ENCODE measurements at regions not wholly inside any gene's neighbourhood (a gene's known extent, or its start where the extent isn't known, plus 50 kb on each side); places are given as distances from the start of the nearest gene placed in this dataset.
"Not testable (repeated sequence)": the region's sequence is repeated elsewhere in the genome, so short reads cannot be mapped to it uniquely, and the experiment has no call there.

DNA sequence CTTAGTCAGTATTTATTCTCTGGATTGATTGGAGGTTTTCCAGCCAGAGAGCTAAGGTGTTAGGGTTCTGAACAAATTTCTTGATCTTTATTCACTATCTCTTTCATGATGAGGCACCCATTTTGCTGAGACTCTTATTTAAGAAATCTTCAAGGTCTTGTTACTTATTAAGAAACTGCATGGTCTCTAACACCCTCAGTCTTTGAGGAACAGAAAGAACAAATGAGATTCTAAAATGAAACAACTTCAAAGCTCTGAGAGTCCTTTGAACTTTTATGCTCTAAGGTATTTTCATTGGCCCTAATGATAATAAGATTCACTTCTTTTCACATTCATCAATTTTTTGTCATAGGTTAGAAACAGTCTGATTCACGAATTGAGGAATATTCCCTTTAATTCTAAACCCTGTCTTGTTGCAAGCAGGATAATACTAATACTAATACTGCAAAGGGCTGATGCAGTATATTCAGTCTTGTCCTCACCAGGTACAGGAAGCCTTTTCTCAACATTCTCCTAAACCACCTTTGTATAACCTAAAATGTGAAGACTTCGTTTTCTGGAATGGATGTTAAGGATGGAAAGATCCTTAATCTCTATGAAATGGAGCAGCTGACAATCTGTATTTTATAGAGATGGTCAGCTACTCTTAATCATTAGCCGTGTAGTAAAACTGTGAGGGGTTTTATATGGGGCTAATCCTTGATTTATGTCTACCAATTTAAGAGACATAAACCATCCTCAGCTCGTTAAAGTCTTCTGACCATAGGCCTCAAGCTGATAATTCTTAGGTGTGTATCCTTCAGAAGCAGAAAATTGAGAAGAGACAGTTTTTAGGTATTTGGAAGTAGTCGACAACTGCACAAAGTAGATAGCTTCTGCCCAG is 198.3 kb downstream of the OTOL1 start:
- no peak for DNase-seq

DNA sequence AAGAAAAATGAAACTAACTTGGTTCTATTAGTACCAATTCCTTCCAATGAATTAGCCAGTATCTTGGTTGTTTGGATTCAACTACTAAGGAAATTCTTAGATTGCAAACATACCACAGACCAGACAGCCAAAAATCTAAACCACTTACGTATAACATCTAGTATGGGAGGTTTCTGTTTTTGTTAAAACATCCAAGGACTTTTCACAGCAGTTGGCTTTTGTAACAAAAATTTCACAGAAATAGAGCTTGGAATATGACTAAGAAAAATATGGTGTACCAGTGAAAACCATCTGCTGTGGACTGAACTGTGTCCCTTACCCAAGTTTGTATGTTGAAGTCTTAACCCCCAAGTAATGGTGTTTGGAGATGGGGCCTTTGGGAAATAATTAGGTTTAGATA is 199.2 kb downstream of the OTOL1 start:
- no peak for DNase-seq

DNA sequence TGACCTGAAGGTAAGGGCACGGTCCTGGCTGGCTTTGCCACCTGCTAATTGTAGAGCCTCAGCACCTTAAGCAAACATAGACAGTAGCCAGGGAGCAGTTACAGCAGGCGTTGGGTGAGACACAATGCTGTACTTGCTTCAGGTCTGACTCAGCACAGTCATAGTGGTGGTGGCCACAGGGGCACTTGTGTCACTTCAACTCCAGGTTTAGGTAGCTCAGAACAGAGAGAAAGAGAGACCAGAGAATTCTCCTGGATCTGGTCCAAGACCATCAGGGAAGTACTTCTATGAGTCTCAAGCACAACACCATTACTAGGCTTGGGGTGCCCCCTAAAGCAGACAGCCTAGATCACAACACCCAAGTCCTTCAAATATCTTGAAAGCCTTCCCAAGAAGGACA is 204.4 kb downstream of the OTOL1 start:
- DNase-seq, result peak; percentile 4

DNA sequence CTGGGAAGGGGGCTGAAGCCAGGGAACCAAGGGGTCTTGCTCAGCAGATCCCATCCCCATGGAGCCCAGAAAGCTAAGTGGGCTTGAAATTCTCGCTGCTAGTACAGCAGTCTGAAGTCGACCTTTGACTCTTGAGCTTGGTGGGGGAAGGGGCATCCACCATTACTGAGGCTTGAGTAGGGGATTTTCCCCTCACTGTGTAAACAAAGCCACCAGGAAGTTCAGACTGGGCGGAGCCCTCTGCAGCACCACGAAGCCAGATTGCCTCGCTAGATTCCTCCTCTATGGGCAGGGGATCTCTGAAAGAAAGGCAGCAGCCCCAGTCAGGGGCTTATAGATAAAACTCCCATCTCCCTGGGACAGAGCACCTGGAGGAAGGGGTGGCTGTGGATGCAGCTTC is 210.6 kb downstream of the OTOL1 start:
- not testable (repeated sequence) for DNase-seq

DNA sequence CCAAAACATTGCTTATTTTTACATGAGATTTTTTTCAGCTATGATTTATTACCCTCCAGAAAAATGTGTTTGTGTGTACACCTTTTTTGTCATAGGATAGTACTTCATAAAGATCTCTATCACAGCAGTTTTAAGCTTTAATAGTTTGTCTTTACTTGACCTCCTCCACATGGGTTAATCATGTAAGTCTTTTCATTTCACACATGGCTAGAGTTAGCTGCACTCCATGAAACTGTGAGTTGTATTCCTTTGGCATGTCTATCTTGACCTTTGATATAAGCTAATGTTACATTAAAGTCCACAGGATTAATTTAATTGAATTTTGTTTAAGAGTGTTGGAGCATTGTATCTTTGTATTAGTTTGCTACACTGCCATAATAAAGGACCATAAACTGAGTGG is 217.1 kb downstream of the OTOL1 start:
- no peak for DNase-seq

DNA sequence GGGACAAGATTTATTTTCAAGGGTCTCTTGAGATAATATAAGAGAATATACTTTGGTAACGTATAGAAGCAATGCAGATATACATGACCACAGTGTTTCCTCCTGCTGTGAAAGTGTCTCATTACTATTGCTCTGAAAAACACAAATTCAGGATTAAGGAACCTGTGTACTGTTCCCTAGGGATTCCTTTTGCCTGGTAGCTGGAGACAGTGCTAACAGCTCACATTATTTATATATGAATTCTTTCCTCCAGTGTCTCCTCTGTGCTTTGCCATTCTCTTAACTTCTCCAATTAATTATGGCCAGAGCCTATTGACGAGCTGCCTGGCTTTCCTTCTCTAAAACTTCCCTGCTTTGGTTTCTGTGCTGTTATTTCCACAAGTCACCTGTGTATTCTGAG is 235.4 kb downstream of the OTOL1 start:
- no peak for DNase-seq

DNA sequence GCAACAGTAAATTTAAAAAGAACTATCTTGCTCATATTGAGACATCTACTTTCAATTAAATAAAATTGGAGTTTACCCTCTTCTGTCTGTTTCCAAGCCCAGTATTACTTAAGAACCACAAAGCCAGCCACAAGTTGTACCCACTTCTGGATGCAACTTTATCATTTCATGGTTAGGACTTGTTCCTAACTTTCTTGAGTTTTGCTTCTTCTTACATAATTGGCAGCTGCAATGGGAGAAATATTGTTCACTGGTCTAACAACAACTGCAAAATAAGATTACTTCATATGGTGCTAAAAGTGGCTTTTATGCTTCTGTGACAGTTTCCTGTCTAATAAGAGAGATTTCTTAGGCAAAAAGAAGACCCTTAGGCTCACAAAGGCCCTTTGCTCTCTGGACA is 240.6 kb downstream of the OTOL1 start:
- no peak for DNase-seq

DNA sequence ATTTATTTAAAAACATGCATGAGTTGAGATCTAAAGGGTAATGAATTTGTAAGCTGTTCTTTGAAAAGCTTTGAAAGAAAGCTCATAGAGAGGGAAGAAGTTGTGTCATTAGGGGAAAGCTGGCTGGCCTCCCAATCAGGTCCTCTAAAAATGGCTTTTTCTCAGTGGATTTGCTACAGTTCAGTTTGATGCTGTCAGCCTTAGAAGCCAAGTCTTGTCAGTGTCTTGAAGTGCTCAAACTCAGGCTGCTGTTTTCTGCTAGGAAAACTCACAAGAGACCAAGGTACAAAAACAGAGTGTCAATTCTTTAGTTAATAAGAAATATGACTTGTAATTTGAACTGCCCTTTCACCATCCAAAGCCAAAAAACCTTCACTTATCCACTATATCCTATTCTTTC is 243.8 kb downstream of the OTOL1 start:
- DNase-seq, result no peak

DNA sequence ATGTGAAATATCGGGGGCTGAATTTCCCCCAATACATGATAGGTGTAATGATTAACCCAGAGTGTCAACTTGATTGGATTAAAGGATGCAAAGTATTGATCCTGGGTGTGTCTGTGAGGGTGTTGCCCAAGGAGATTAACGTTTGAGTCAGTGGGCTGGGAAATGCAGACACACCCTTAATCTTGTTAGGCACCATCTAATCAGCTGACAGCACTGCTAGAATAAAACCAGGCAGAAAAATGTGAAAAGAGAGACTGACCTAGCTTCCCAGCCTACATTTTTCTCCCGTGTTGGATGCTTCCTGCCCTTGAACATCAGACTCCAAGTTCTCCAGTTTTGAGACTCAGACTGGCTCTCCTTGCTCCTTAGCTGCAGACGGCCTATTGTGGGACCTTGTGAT is 247.8 kb downstream of the OTOL1 start:
- no peak for DNase-seq

DNA sequence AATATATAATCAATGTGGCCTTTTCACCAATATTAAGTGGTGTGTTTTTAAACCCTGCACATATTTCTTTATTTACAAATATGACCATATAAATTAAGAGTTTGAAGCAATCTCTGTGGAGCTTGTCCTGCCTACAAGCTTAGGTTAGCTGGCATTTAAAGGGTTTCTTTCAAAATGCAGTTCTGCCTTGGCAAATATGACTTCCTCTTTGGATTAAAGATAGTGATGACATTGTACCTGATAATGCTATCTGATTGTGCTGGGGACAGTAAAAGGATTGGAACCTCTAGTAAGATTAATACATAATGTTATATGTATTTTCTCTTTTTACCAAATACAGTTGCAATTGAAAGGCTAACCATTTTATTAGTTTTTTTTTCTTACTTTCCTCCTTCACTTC is 249.1 kb downstream of the OTOL1 start:
- DNase-seq, result no peak

DNA sequence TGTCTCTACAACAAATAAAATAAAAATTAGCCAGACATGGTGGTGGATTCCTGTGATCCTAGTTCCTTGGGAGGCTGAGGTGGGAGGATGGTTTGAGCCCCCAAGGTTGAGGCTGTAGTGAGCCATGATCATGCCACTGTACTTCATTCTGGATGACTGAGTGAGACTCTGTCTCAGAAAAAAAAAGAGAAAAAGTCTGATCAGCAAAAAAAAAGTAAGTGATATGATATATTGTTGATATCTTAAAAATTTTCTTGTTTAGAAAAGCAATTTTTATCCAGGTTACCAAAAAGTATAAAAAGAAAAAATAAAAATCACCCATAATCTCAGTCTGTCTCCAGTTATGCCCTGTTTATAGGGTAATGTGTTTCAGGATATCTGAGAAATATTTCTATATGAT is 251.4 kb downstream of the OTOL1 start:
- DNase-seq, result no peak

DNA sequence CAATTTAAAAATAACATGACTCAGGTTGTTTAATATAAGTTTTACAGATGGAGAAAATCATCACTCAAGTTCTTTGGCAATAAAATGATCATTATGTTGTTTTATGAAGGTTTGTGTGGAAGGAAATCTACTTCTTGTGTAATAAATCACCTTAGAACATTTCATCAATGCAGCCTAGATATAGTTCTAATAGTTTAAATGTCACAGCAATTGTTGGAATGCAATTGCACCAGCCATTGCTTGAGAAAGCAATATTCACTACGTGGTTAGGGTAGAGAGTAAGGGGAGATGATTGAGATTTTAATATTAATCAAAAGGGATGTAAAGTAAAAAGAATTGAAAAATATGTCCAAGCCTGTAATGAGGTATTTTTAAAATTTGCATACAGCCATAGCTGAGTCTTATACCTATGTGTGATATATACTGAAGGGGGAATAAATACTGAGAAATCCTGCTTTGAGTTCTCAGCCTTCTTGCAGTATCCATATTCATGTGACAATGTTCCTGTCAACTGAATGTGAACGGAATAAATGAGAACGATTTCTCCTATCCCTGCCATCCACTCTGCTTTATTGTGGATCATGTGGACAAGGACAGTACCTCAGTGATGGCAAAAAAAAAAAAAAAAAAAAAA is 257.9 kb downstream of the OTOL1 start:
- no peak for DNase-seq

DNA sequence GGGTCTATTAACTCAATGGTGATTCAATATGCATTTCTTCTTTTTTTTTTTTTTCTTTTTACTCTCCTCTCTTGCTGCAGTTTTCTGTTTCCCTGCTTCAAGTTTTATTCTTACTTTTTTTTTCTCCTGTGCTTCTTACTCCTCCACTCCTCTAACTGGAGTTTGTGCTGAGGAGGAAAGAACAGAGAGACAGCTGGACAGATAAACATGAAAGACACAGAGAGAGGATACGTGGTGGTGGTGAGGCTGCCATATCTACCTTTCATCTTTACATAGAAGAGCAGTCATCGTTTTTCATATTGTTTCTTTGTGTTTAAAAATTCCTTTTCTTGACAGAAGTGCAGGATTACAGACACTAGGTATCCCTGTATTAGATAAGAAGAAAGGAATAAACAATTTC is 262.8 kb downstream of the OTOL1 start:
- no peak for DNase-seq

DNA sequence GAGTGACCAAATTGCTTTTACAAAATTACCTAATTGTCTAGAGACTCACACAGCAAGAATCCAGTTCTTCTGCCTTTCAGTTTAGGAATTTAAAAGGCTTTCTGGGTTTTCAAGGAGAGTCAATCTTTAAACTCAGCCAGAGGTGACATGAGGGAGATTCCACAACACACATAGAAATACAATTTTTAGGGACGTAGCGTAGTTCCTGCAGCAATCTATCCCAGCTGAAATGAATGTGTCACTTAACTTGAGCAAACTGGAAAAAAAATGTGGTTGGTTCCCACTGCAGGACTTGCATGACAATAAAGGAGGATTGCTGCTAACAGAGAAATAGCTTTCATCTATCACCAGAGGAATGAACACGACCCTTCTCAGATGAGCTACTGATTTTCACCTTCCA is 269.7 kb downstream of the OTOL1 start:
- no peak for DNase-seq

DNA sequence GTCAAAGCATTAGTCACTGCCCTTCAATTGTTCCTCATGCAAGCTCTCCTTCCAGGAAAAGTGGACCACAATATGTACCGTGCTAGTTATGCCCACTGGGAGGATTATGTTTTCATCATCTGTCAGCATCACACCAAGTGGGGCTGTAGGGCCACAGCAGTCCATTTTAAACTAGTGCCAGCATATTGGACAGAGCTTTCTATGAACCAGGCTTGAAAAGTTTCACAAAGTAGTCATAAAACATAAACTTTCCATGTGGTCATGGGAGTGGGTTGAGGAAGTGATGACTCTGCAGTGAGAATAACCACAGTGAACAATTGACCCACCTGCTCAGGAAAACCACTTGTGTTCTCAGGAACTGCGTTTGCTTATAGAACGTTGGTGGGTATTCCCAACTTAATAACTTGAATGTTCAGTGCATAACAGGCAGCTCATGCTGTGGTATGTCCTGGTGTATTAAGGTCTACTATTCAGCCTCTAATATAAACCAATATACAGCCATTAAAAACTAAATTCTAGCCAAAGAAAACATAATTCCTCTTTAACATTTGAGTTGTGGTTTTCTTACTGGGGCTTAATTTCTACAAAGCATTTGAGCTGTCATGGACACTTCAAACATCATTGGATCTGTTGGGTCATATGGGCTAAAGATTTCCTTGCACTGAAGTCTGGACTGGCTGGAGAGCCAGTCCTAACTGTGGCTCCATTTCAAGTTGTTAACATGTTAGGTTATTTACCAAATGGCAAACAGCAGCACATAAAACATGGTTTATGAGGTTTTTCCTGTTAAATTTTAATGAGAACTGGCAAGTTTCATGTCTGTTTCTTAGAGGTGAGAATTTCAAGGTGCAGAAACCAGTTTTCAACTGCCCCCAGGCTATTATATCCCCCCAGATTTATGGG is 274.1 kb downstream of the OTOL1 start:
- peak; percentile 12 for DNase-seq

DNA sequence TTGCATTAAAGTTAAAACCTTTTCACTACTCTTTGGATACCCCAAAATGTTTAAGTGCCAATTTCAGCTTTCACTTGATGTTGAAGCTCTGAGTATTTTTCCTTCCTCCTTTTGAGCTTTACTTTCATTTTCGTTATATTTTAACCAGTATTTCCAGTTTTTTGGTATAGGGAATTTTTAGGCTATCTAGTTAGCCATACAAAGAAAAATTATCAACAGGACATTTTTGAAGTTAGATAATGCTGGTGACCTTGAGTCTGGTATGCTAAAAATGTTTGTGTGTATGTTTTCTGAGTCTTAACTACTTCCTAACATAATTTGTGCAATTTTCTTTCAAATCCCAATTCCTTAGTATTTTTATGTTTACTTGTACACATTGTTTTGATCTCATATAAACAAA is 284.8 kb downstream of the OTOL1 start:
- no peak for DNase-seq

DNA sequence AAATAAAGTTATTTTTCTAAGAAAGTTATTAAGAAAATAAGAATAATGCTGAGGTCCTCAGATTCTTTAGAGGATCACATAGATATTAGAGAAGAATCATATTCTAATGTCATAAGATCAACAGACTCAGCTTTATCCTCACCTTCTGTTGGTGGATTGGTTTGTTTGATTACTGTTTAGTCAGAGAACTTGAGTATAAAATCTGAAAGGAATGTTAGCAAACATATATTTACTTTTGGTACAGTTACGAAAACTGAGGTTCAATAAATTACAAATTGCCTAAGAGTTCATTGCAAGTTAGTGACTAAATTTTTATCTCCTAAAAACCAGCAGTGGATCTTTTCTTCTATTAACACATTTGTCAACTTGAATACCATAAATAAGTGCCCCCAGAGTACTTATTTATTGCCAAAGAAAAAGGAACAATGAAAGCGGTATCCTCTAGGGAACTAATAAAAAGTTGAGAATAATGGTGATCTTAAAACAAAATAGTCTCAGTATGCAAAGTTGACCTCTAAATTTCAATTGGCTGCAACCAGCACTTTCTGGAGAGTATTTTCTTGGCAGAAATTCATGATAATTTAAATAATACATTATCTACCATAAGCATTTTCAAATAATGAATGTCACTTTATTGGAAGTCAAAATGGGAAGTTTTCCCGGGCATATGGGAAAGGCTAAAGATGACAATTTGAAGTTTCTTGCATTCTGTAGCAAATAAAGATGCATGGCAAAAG is 296.8 kb downstream of the OTOL1 start:
- DNase-seq, result no peak

DNA sequence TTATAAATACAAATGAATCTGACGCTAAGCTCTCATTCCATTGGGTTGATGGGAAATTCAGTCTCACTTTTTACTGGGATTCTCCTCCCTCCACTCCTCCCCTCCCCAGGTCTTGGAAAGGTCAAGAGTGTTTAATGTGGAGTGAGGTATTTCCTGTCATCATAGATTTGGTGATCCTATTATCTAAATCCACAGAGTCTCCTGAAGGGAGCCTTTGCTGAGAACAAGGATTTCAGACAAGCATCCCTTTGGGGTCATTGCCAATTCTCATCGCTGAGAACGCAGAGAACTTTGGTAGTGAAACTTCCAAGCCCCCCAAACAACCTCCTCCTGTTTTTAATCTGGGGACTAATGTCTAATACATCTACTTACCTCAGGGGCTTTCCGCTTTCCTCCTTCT is 297.9 kb downstream of the OTOL1 start:
- no peak for DNase-seq

DNA sequence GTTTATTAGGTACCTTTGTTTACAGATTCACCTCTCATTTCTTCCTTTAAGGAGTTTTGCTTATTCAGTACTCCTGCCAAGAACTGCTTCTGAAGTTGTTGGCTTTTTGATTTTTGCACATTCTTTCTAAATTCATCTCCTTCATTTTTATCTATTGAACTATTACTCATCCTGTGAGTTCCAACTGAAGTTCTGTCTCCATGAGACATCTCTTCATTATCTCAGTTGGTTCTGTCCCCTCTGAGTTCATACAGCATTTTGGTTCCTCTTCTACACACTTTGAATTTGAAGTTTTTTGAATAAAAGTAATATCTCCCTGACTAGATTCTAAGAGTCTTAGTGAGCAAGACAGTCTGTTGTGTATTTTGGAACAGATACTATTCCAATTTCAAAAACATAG is 299.7 kb downstream of the OTOL1 start:
- no peak for DNase-seq

DNA sequence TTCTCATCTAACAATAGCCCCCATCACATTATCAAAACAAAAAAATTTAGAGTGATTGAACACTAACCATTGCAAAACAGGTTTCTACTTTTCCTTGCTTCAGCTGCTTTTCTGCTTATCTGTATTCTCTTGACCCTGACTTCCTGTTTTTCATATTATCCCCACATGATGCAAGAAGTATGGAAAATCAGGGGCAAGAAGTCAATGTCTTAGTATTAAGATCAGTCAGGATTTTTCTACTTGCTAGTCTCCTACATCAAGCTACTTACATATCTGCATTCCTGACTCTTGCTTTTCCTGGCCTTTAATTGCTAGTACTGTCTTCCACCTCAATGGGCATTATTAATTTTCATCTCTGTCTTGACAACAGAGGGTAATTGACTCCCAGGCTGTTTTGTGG is 300.2 kb downstream of the OTOL1 start:
- DNase-seq, result no peak

DNA sequence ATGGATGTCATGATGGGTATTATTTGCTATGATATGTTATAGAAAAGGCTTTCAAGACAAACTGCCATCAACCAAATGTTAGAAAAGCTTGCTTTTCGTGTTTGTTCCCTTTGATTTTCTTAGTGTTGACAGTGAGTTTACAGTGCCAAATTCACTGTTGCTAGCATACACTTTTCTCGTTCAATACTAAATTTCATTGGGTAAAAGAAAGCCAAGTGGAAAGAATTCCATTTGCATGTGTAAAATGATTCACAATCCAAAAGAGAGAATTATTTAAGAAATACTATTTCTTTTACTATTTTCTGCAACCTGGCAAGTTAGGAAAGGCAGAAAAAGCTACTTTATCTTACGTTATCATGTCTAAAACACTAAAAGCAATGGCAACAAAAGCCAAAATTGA is 301.4 kb downstream of the OTOL1 start:
- DNase-seq, result no peak

DNA sequence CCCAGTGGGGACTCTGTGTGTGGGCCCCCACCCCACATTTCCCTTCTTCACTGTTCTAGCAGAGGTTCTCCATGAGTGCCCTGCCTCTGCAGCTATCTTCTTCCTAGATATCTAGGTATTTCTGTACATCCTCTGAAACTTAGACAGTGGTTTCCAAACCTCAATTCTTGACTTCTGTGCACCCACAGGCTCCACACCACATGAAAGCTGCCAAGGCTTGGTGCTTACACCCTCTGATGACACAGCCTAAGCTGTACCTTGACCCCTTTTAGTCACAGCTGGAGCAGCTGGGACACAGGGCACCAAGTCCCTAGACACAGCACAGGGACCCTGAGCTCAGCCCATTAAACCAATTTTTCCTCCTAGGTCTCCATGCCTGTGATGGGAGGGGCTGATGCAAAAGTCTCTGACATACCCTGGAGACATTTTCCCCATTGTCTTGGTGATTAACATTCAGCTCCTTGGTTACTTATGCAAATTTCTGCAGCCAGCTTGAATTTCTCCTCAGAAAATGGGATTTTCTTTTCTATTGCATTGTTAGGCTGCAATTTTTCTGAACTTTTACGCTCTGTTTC is 304.5 kb downstream of the OTOL1 start:
- DNase-seq, result no peak

DNA sequence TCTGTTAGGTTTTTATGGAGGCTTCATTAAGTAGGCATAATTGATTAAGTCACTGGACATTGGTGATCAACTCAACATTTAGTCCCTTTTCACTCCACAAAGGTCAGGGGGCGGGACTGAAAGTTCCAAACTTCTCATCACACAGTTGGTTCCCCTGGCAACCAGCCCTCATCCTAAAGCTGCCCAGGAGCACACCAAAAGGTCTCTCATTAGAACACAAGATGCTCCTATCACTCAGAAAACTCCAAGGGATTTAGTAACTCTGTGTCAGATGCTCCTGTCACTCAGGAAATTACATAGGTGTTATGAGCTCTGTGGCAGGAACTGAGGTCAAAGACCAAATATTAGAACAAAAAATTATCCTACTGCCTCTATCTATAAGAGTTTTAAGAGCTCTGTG is 321.5 kb downstream of the OTOL1 start:
- no peak for DNase-seq
